GM21737 (cell line): ENCODE measurements at regions not wholly inside any gene's neighbourhood (a gene's known extent, or its start where the extent isn't known, plus 50 kb on each side); places are given as distances from the start of the nearest gene placed in this dataset.

Experiments
- ATAC-seq: cut with Tn5 transposase; IDR thresholded peaks from one replicate; pipeline ENCODE4 v1.9.1; 2021; ENCODE audit warnings: mild to moderate bottlenecking, moderate library complexity; ENCODE audit not compliant: unreplicated experiment

- ATAC-seq = no peak
Measured at GRCh38 chrX:39850630-39851152, 247.1 kb downstream of the BCOR start.

DNA sequence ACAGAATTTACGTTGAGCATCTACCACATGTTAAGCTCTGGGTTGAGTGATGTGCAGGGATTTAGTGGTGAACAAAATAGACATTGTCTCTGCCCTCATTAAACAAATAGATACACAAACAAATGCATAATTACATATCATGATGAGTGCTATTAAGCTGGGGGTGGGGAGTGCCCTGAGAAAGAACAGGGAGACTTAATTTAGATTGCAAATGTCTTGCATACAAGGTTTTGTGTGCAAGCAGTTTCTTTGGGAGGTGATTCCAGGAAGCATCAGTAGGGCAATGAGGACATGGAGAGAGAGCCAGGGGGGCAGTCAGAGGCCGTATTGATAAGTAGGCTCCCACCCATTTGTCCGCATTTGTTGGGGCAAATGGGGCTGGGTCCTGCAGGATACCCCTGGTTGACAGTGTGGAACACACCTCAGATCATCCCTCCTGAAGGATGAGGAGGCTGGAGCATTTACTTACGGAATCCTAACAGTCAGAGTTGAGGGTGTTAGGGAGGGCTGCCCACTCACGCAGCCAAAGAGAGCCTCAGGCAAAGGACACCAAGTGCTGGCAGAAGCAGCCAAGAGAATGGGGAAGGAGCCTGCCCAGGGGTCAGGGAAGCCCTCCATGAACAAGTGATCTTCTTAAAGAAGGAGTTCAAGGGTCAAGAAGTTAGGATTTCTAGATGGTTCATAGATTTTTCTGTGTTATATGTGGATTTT, 245.9 kb downstream of the BCOR start:
- ATAC-seq = no peak

DNA sequence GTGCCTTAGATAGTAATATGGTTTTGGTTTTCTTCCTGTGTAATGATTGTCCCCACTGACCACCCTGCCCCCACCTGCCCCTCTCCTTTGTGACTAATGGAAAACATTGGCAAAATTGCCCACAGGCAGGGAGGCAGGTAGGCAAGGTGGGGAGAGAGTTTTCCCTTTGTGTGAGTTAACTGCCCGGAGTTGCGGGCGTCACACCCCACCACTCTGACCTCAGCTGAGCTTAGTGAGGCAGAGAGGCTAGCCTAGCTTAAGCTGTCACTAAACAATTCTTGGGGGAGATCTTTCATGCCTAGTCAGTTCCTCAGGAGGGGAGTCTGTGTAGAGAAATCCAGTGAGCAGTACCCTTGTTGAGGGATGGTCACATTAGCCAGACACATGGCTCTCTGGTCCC, 245.3 kb downstream of the BCOR start:
- no peak for ATAC-seq

DNA sequence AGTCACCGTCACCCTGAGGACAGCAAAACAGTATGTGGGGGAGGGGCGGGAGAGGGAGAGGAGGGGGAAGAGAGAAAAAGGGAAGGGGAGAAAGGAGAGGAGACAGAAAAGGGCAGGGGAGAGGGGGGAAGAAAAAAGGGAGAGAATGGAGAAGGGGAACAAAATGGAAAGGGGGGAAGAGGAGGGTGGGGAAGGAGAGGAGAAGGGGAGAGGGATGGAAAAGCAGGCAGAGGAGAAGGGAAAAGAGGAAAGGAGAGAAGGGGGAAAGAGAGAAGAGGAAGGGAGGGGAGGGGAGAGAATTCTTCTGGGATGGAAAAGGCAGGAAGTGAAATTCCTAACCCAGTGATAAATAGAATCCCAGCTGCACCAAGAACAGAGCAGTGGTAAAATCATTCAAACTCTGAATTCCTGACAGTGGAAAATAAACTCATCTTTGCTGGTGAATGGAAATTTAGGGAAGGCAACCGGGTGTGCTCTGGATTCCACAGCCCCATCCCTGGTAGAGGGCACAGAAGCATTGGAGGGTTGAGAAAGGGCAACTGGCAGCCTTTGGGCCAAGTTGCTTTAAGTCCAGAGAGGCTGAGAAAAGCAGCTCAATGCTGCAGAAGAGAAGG, 244.2 kb downstream of the BCOR start:
- no peak for ATAC-seq

GRCh38 chrX:39854772-39855747, 242.7 kb downstream of the BCOR start:
- peak; percentile 53 for ATAC-seq

DNA sequence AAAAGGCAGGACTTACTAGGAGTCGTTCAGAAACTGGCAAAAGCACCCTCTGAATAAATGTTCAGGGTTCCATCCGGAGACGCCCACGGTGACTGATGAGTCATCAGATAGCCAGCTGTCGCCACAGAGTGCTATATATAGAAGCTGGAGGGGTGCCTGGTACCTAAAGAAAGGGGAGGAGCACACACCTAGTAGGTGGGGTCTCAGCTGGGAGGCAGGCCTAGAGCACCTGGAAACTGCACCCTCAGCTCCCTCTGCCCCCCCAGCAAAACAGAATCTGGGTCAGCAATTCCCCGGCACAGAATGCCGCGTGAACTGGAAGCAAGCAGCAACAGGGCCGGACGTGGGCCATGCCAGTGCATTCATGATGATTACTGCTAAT, 242.0 kb downstream of the BCOR start:
- ATAC-seq = peak; percentile 49

DNA sequence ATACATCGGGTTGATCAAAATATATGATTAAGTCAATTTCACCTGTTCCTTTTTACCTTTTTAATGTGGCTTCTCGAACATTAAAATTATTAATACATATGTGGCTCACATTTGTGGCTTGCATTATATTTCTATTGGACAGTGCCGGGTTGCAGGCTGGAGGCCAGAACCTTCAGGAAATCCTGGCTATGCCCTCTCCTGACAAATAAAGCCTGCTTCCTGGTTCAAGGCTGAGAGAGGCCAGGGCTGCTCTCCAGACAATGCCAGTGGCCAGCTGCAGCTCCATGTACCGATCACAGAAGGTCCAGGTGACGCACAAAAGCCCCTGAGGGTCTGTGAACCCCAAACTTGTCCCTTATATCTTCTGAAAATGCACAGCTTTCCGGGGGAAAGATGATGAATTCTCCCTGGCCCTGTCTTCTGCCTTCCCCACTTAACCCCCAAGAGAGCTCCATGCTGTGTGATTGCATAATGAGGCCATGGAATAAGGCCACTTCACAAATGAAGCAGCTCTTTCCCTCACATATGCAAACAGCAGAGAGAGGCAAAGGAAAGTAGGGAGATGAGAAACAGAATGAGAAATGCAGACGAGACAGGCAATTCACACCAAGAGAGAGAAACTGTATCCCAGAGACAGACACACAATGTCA, 241.2 kb downstream of the BCOR start:
- no peak for ATAC-seq

- ATAC-seq = no peak
Measured at GRCh38 chrX:39857780-39858179, 240.0 kb downstream of the BCOR start.

DNA sequence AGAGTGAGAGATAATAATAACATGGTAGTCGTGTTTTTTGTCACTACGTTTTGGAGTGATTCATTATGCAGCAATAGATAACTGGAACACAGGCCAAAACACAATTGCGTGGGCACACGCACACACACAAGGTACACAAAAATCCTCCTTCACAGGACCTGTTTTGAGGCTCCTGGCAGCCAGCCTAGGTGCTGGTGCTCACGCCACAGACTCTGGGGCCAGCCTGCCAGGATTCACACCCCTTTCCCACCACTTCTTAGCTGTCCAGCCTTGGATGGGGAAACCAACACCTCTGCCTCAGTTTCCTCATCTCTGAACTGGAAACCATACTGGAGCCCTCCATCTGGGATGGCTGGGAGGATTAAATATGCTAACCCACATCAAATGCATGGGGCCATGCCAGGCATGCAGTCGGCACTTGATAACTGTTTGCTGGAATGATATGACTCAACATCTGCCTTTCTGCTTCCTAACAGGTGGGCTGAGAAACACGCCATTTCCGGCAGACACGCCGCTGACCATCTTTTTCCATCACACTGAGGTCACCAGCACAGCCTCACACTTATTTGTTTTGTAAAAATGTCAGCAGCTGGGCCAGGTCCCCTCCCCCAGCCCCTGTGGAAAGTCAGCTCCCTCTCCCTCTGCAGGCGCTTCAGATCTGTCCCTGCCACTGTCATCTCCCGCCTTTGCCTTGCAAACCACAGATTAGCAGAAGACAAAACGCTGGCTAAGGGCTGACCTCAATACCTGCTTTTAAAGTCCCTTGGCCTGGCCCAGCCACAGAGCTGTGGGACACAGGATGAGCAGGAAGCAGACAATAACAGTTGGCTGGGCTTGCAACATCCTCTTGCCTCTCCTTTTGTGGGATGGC, 237.5 kb downstream of the BCOR start:
- ATAC-seq = peak; percentile 53

- ATAC-seq = no peak
Measured at GRCh38 chrX:39862963-39863362, 234.8 kb downstream of the BCOR start.

DNA sequence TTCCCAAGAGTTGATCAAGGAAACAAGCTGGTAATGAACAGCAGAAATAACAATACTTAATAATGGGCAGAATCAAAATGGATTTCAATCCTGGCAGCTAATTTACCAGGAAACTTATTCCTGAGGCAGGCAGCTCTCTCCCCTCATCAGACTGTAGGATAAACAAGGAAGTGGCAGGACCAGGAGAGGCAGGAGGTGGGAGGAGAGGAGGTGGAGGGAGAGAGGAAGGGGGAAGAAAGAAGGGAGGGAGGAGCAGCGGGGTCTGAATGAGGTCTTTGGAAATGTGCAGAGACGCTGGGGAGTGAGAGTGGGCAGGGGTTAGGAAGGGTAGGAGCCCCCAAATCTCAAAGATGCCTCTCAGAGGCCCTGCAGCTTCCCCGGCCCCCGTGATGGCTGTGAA, 231.5 kb downstream of the BCOR start:
- ATAC-seq = no peak

GRCh38 chrX:39869846-39870601, 227.7 kb downstream of the BCOR start:
- ATAC-seq = no peak

GRCh38 chrX:39871648-39872047, 226.1 kb downstream of the BCOR start:
- no peak for ATAC-seq

GRCh38 chrX:39873117-39873516, 224.6 kb downstream of the BCOR start:
- no peak for ATAC-seq

- peak; percentile 96 for ATAC-seq
Measured at GRCh38 chrX:39874202-39874816, 223.4 kb downstream of the BCOR start.

- ATAC-seq = no peak
Measured at GRCh38 chrX:39875834-39876628, 221.7 kb downstream of the BCOR start.

GRCh38 chrX:39877905-39878304, 219.9 kb downstream of the BCOR start:
- ATAC-seq = no peak

DNA sequence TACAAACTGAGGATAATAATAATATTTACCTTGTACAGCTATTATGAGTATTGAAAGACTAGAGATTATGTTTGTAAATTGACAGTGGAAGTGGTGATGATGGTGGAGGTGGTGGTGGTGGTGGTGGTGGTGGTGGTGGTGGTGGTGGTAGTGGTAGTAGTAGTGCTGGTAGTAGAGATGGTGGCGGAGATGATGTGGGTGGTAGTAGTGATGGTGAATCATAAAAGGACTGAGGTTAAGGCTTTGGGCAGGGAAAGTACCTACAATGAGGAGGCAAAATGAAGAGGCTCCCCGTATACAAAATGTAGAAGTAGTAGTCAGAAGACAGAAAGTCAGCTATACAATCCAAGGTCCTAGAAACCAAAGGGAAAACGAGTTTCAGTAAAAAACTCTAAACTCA, 214.1 kb downstream of the BCOR start:
- no peak for ATAC-seq
